ENCODE measurements at regions not wholly inside any gene's neighbourhood (a gene's known extent, or its start where the extent isn't known, plus 50 kb on each side); places are given as distances from the start of the nearest gene placed in this dataset.
A peak's percentile ranks its signal among the peaks of the same experiment; 100 is the strongest.

DNA sequence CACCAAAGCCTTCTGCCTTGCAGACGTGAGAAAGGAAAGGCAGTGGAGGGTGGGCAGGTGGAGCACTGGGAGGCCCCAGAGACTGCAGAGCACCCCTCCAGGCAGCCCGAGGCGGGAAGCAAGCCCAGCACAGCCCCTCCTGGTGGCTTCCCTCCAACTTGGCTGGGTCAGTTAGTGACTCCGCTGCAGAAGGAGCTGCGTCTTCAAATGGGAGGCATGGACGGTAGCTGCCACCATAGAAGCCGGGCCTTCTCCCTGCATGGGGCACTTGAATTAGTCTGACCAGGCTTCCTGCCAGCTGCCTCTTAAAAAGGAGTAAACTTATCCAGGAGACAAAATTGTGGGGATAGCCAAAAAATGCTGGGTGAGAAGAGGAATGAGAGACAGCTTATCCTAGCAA lies 88.0 kb upstream of the RPS6KA2 start:
- no peak overlapping the region for H3K4me3 ChIP-seq
- H3K9me3 ChIP-seq, result no peaks in the 10 kb centered on the region
- no peaks in the 10 kb centered on the region for H3K36me3 ChIP-seq
- H3K4me1 ChIP-seq, result peaks cover 0 to 30% (median 8%) of the 10 kb centered on the region in 4 donors
- intact Hi-C loops (cut with DNase I), result no loop called here
- DNase-seq, result no peak
- peak overlapping the region in 2 of 4 donors; percentile 14 to 57 for H3K27ac ChIP-seq
- H3K27me3 ChIP-seq, result no peaks in the 10 kb centered on the region
- TF ChIP-seq EP300 (IDR thresholded peaks at IDR 0.05) (no peak), POLR2A (IDR thresholded peaks at IDR 0.05) (no peak), POLR2AphosphoS5 (IDR thresholded peaks at IDR 0.05) (no peak)
- TF ChIP-seq, protein P1, sequence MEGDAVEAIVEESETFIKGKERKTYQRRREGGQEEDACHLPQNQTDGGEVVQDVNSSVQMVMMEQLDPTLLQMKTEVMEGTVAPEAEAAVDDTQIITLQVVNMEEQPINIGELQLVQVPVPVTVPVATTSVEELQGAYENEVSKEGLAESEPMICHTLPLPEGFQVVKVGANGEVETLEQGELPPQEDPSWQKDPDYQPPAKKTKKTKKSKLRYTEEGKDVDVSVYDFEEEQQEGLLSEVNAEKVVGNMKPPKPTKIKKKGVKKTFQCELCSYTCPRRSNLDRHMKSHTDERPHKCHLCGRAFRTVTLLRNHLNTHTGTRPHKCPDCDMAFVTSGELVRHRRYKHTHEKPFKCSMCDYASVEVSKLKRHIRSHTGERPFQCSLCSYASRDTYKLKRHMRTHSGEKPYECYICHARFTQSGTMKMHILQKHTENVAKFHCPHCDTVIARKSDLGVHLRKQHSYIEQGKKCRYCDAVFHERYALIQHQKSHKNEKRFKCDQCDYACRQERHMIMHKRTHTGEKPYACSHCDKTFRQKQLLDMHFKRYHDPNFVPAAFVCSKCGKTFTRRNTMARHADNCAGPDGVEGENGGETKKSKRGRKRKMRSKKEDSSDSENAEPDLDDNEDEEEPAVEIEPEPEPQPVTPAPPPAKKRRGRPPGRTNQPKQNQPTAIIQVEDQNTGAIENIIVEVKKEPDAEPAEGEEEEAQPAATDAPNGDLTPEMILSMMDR (IDR thresholded peaks at IDR 0.05), result no peak
- WGBS, 2 donors, result 79 to 89% methylated on average over 7 of the region's 7 CpGs

GRCh38 chr6:166714581-166714980 lies 87.5 kb upstream of the RPS6KA2 start:
- Histone ChIP-seq H3K4me1 (peaks cover 0 to 30% (median 8%) of the 10 kb centered on the region in 4 donors), H3K4me3 (no peak overlapping the region), H3K27me3 (no peaks in the 10 kb centered on the region), H3K36me3 (no peaks in the 10 kb centered on the region), H3K9me3 (no peaks in the 10 kb centered on the region), H3K27ac (peak overlapping the region in 2 of 4 donors; percentile 14 to 57)
- intact Hi-C loops (cut with DNase I), result no loop called here
- WGBS, 2 donors, result 89 to 91% methylated on average over 10 of the region's 10 CpGs
- DNase-seq, result no peak
- no peak for TF ChIP-seq POLR2A (IDR thresholded peaks at IDR 0.05)
- no peak for TF ChIP-seq POLR2AphosphoS5 (IDR thresholded peaks at IDR 0.05)
- TF ChIP-seq, protein P1 (IDR thresholded peaks at IDR 0.05), result no peak
- no peak for TF ChIP-seq EP300 (IDR thresholded peaks at IDR 0.05)

DNA sequence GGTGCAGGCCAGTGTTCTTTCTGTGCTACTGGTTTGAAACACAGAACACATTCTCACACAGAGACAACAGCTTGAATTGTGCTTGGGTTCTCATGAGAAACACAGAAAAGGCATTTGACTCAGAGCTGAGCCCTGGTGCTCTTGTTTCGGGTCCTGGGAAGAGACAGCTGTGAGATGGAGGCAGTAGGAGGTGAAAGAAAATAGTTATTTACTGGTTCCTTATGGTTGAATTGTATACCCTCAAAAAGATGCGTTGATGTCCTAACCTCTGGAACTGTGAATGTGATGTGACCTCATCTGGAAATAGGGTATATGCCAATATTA lies 87.1 kb upstream of the RPS6KA2 start:
- intact Hi-C loops (cut with DNase I), result no loop called here
- Histone ChIP-seq H3K36me3 (no peaks in the 10 kb centered on the region), H3K4me1 (peaks cover 0 to 30% (median 8%) of the 10 kb centered on the region in 4 donors), H3K4me3 (no peak overlapping the region), H3K9me3 (no peaks in the 10 kb centered on the region), H3K27me3 (no peaks in the 10 kb centered on the region), H3K27ac (peak overlapping the region in 1 of 4 donors; percentile 57)
- TF ChIP-seq, protein P1 (IDR thresholded peaks at IDR 0.05), result no peak
- TF ChIP-seq EP300 (IDR thresholded peaks at IDR 0.05) (no peak), POLR2AphosphoS5 (IDR thresholded peaks at IDR 0.05) (no peak), POLR2A (IDR thresholded peaks at IDR 0.05) (no peak)
- WGBS, 2 donors, result 92 to 94% methylated on average over 2 of the region's 2 CpGs
- DNase-seq, result no peak

GRCh38 chr6:166713434-166714186 lies 86.6 kb upstream of the RPS6KA2 start:
- intact Hi-C loops (cut with DNase I), result no loop called here
- no peak for DNase-seq
- H3K27me3 ChIP-seq, result no peaks in the 10 kb centered on the region
- H3K36me3 ChIP-seq, result no peaks in the 10 kb centered on the region
- H3K4me3 ChIP-seq, result no peak overlapping the region
- WGBS, 2 donors, result 77 to 81% methylated on average over 16 of the region's 16 CpGs
- peak overlapping the region in 1 of 4 donors; percentile 57 for H3K27ac ChIP-seq
- TF ChIP-seq POLR2A (IDR thresholded peaks at IDR 0.05), result no peak
- no peak for TF ChIP-seq POLR2AphosphoS5 (IDR thresholded peaks at IDR 0.05)
- TF ChIP-seq, protein P1 (IDR thresholded peaks at IDR 0.05), result no peak
- no peak for TF ChIP-seq EP300 (IDR thresholded peaks at IDR 0.05)
- no peaks in the 10 kb centered on the region for H3K9me3 ChIP-seq
- H3K4me1 ChIP-seq, result peaks cover 0 to 30% (median 8%) of the 10 kb centered on the region in 4 donors
